ENCODE measurements at regions not wholly inside any gene's neighbourhood (a gene's known extent, or its start where the extent isn't known, plus 50 kb on each side); places are given as distances from the start of the nearest gene placed in this dataset.

GRCh38 chr11:90639461-90639993 is 416.7 kb upstream of the CHORDC1 start:
- no peak for TF ChIP-seq CTCF (IDR thresholded peaks at IDR 0.05 in 4 of 5, conservative IDR thresholded peaks at IDR 0.05 in 1 of 5)
- TF ChIP-seq POLR2A (IDR thresholded peaks at IDR 0.05) = no peak
